Activated CD8-positive, alpha-beta memory T cell treated with anti-CD3 and anti-CD28 coated beads for 36 hours (primary cell): ENCODE measurements at regions not wholly inside any gene's neighbourhood (a gene's known extent, or its start where the extent isn't known, plus 50 kb on each side); places are given as distances from the start of the nearest gene placed in this dataset.
"Not testable (repeated sequence)": the region's sequence is repeated elsewhere in the genome, so short reads cannot be mapped to it uniquely, and the experiment has no call there.

Experiments
- CTCF ChIA-PET: fragments of 350-600 bp; sonication (Branson Sonifier 250); formaldehyde crosslinking; loops from one replicate; lab custom pipeline; 2021; ENCODE audit warnings: antibody characterized with exemption; lab: Charles Lee
- POLR2A ChIA-PET: fragments of 350-600 bp; sonication (Branson Sonifier 250); formaldehyde crosslinking; loops from one replicate; lab custom pipeline; 2021; ENCODE audit warnings: antibody characterized with exemption; lab: Charles Lee

- ChIA-PET CTCF (no interaction called here), POLR2A (no interaction called here)
These were observed 150.9 kb downstream of the SPRY2 start for GRCh38 chr13:80189889-80190597.

DNA sequence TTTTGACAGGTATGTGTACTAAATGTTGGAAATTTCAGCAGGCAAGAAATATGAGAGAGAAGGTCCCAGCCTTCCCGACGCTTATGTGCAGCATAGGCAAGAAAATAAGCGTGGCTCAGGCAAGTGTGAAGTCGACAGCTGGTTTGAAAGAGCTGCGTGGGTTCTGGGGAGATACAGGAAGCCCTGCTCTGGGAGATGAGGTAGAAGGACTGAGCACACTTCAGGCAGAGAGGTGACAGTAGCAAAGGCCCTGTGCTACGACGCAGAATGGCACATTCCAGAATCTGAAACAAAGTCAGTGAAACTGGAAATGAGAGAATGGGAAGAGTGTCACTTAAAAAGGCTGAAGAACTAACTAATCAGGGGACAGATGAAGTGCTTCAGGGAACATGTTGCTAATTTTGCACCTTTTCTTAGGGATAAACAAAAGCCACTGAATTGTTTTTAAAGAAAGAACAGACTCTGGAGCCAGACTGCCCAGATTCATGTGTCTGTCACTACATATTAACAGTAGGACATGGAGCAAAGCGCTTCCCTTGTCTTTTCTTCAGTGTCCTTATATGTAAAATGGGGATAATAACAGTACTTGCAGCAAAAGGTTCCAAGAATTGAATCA, 160.1 kb downstream of the SPRY2 start:
- POLR2A ChIA-PET, result no interaction called here

GRCh38 chr13:80177327-80177726, 163.6 kb downstream of the SPRY2 start:
- POLR2A ChIA-PET, result no interaction called here
- CTCF ChIA-PET, result no interaction called here

More for the DNA sequence above, 160.1 kb downstream of the SPRY2 start:
- CTCF ChIA-PET, result no interaction called here

DNA sequence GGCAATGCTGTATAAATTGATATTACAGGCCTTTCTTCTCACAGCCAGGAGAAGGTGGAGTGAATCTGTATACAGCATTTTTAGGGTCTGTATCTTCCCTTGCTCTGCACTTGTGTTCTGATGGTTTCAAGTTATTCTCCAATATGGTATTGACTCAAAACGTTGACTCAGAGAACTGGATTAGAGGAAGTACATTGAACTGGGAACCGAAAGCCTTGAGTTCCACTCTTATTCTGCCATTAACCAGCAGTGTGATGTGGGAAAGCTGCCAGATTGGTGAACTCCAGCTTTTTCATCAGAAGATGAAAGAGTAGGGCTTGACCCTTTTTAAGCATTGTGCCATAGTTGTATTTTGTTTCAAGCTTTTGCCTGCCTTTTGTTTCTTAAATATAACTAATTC, 167.7 kb downstream of the SPRY2 start:
- CTCF ChIA-PET, result no interaction called here
- POLR2A ChIA-PET, result no interaction called here

- CTCF ChIA-PET, result no interaction called here
- POLR2A ChIA-PET, result no interaction called here
These were observed 169.8 kb downstream of the SPRY2 start for GRCh38 chr13:80171096-80171495.

DNA sequence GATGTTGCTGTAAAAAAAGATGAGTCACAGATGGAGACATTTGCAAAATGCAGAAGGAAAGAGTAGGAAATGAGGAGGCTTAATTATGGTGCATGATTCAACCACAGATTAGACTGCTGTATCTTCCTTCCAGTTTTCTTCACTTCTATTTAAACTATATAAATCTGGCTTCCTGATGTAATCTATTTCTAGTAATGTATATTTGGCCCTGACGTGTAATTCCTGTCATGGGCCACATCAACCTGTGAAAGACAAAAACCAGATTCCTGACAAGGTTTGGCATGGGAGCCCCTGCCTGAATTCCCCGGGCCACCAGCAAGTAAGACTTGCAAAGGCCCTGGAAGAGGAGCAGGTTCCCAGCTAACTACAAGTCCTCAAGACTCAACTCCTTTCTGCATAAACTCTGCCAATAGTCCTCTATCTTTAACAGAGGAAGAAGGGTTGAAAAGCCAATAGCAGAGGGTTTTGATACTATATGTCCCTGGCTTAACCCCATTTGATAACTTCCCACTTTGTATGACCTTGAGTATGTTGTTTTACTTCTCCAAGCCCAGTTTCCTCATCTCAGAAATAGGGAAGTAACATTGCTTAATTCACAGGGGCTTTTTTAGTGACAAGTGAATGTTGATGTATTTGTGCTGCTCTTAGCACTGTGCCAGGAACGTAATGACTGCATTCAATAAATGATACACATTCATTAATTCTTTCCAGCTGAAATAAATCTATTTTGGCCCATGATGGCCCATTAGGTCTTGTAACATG, 172.7 kb downstream of the SPRY2 start:
- ChIA-PET CTCF (no interaction called here), POLR2A (no interaction called here)

GRCh38 chr13:80166352-80166751, 174.6 kb downstream of the SPRY2 start:
- CTCF ChIA-PET, result no interaction called here

DNA sequence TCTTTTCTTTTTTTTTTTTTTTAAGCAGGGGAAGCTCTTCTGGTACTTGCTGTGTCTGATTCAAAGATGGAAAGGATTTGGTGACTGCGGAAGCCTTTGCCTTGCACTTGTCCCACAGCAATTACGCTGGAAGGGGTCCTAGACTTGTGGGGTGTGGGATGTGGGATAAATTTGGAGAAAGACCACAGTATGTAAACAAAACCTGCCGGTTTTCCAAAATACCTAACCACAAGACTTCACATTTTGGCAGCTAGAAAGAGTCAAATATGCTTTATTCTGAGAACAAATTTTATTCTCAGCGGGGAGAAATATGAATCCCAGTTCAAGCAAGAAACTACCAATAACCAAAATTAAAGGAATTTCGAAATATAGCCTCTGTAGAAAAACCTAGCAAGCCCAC, 176.5 kb downstream of the SPRY2 start:
- POLR2A ChIA-PET, result no interaction called here

More at GRCh38 chr13:80166352-80166751, 174.6 kb downstream of the SPRY2 start:
- POLR2A ChIA-PET, result no interaction called here

DNA sequence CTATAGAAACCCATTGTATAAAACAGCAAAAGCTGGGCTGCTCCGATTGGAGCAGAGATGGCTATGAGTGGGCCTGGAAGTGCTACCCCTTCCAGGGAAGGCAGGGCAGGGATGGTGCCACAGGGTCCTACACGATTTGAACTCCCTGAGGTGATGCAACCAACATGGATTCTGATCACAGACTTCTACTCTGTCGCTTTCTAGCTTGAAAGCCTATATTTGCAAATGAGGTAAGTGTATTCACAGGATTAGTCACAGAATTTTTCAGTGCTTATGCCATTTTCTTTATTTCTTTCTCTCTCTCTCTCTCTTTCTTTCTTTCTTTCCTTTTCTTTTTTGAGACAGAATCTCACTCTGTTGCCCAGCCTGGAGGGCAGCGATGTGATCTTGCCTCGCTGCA, 179.0 kb downstream of the SPRY2 start:
- ChIA-PET CTCF (no interaction called here), POLR2A (no interaction called here)

More for the DNA sequence above, 176.5 kb downstream of the SPRY2 start:
- CTCF ChIA-PET, result no interaction called here

- CTCF ChIA-PET, result no interaction called here
- POLR2A ChIA-PET, result no interaction called here
These were observed 179.7 kb downstream of the SPRY2 start for GRCh38 chr13:80161219-80161618.

DNA sequence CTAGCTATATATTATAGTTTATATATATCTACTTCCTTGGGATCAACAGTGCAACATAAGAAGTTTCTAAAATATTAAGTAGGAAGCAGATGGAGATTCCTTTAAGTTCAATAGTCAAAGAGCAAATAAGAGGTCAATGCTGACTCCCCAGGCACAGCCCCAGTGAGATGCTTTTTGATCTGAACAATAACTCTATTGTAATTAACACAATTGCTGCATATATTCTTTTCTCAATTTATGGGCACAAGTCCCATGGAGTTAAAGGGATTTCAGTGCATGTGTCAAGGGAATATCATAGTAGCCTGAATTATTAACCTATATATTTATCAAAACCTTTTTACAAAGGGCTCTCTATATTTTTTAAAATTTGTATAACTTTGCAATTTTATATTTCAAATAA, 180.8 kb downstream of the SPRY2 start:
- ChIA-PET POLR2A (no interaction called here), CTCF (no interaction called here)

DNA sequence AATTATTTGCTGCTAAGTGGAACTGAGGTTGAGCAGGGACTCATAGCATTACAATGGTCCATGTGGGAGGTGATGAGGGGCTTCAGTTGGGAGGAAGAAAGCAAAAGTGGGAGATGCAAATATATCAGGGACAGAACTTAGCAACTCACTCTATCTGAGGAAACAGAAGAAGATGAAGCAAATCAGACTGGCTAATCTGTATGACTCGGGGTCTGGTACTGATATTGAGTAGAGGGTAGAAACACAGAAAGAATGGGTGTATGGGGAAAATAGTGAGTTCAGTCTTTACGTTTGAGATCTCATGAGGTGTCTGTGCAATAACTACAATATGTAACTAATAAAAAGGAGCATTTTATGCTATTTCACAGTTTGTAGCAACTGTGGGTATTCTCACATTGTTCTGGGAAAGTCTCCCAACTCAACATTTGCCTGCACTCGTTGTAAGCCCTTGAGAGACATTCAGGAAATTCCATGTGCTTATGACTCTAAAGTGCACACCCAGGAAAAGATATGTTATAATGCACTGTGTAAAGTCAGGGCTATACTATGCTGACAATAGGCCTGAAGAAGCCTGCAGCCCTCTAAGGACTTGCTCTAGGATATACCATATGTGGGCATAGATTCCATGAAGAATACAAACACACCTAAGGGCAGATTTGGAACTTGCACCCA, 183.5 kb downstream of the SPRY2 start:
- CTCF ChIA-PET, result no interaction called here
- POLR2A ChIA-PET, result no interaction called here

GRCh38 chr13:80152142-80152541, 188.8 kb downstream of the SPRY2 start:
- CTCF ChIA-PET, result not testable (repeated sequence)

GRCh38 chr13:80151016-80151415, 189.9 kb downstream of the SPRY2 start:
- CTCF ChIA-PET, result no interaction called here
- POLR2A ChIA-PET, result no interaction called here

More at GRCh38 chr13:80152142-80152541, 188.8 kb downstream of the SPRY2 start:
- POLR2A ChIA-PET, result not testable (repeated sequence)

GRCh38 chr13:80149736-80150135, 191.2 kb downstream of the SPRY2 start:
- ChIA-PET CTCF (no interaction called here), POLR2A (no interaction called here)

DNA sequence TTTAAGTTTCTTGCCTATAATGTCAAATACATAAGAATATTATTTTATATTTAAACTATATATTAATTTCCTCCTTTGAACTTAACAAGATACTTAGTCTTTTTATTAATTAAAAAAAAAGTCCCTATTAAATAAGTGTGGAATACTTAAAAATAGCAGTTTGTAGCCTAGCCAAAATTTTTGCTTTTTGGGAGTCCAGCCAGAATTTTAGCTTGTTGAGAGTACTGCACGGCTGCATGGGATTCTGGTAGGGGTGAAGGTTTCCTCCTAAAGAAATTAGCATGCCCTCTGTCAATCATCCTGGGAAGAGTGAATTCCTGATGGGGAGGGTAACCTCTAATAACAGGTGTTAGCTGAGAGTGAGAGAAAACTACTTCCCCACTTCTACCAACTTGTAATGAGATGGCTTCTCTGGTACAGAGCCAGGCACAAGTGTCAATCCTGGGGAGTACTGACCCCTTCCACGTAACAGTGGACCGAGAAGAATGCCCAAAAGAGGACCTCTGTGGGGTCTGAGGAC, 195.7 kb downstream of the SPRY2 start:
- ChIA-PET CTCF (no interaction called here), POLR2A (no interaction called here)

DNA sequence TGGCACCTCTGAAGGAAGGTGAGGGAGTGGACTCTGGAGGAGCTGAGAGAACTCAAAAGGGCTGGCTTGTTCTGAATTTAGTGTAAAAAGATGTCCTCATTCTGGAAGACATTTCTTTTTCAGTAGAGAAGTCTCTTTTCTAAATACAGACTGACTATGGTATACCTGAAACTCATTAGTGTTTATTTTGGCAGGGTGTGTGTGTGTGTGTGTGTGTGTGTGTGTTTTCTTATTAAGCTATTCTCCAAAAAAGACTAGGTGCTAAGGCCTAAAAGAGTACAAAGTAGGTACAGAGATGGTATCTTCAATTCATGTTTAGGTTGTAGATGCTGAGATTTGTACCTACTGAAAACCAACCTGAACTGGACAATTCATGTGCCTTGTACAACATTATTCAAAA, 196.4 kb downstream of the SPRY2 start:
- CTCF ChIA-PET, result no interaction called here
- POLR2A ChIA-PET, result no interaction called here

DNA sequence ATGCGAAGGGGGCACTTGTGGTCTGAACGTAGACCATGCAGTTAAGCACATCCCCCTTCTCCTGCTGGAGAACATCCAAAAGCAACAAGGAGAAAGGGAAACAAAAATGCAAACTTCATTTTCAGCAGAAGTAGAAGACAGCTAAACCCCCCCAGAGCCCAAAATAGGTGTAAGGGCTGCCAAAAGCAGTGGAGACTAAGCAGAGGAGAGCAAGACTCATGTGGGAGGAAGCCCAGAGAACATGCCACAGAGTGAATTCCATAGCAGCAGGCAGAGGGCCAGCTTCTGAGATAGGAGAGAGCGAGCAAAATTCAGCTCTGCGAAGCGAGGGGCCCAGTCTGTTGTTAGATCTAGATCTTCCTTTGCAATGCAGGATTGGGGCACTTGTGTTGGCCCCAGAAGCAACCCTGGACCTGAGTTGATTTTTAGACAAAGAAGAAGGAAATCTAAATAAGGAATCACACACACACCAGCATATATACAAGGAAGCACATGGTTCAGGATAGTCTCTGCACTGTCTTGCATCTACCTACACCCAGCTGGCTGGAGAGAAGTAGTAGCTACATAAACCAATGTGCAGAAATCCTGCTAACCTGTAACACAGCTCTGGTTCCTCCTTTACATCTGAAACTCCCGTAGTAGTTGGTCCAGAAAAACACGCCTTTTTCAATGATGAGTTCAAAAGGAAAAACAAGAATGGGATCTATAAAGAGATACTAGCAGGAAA, 199.6 kb downstream of the SPRY2 start:
- ChIA-PET POLR2A (no interaction called here), CTCF (no interaction called here)

DNA sequence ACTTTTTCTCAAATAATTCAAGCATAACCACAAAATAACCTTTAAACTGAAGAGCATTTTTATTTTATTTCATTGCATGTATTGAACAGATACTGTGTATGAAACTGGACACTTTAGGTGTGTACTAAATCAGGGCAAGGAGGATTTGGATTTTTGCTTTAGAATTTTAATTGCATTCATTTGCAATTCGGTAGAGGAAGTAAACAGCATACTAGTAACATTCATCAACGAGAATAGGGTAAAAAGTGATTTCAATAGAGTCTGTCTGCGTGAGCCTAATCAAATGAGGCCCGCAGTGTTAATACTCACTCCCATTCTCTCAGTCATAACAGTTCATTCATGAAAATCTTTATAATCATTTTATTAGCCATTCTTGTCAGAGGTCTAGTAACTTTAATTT, 200.2 kb downstream of the SPRY2 start:
- ChIA-PET CTCF (no interaction called here), POLR2A (no interaction called here)
